ENCODE measurements at regions not wholly inside any gene's neighbourhood (a gene's known extent, or its start where the extent isn't known, plus 50 kb on each side); places are given as distances from the start of the nearest gene placed in this dataset.
A peak's percentile ranks its signal among the peaks of the same experiment; 100 is the strongest.

DNA sequence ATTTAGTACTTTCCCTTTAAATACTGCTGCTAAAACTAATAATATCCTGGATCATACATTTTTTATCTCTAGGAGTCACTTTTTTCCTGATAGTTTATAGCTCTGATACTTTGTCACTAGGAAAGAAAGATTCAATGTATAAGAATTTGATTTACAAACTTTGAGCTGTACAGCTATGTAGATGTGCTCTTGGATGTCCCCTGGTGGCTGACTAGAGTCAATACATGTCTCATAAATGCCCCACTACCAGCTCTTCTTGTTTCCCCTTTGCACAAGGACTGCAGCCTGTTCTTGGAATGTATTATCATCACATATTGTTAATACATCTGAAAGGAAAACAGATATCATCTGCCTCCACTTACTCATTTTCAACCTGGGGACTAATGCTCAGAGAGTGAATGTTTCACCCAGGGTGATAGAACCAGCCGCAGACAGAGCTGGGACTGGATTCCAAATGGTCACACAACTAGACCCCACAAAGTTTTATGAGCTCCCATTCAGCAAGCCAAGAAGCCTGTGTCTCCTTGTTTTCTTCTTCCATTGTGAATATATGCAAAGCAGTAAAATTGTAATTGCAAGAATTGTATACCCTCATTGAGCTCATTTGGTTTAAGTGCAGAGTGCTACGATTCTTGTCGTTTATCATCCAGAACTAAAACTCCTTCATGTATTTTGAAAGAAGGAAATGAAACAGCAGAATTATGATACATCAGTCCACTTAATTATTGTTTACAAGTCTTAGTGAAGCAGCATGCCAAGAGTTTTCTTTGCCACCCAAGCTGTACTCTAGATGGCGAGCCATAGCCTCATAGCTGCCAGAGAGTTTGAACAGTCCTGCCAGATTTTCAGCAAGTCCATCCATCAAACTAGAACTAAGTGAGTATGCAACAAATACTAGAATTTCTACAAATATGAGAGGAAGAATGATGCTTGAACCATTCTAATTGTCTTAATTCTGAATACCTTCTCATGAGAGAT, 261.6 kb upstream of the LMCD1 start:
- no peak for TF ChIP-seq POLR2AphosphoS5 (IDR thresholded peaks at IDR 0.05)
- peak in 5 of 6 experiments; percentile 46 to 76 (median 64) for TF ChIP-seq CTCF (IDR thresholded peaks at IDR 0.05)
- TF ChIP-seq POLR2A (IDR thresholded peaks at IDR 0.05), result no peak
- no peak for TF ChIP-seq EP300 (IDR thresholded peaks at IDR 0.05)
- peak; percentile 46 to 80 for ATAC-seq (ENCODE audit: low FRiP score in 2 of 2)
- 78 to 88% methylated on average over 4 of the region's 4 CpGs for WGBS, 2 donors
- Histone ChIP-seq H3K27me3 (no peaks in the 10 kb centered on the region), H3K36me3 (no peaks in the 10 kb centered on the region), H3K27ac (no peak overlapping the region), H3K4me1 (peaks cover 0 to 6% (median 4%) of the 10 kb centered on the region in 4 donors), H3K4me3 (no peak overlapping the region), H3K9me3 (peaks cover 0 to 5% (median 0%) of the 10 kb centered on the region in 4 donors)
- no peak for DNase-seq

DNA sequence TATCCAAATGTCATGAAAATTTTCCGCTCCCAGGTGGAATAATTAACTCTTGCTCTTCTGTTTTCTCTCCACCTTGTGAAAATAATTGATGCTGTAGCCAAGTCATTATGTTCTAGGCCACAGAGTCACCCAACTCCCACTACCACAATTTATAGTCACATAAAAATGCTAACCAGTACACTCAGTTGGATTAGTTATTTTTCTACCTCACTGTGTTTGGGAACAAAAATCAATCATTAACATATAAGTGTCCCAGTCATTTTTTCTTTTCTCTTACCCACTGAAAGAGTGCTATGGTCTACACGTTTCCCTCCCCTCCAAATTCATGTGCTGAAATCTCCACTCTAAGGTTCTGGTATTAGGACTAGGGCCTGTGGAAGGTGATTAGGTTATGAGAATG, 255.6 kb upstream of the LMCD1 start:
- Histone ChIP-seq H3K9me3 (peaks cover 0 to 5% (median 0%) of the 10 kb centered on the region in 4 donors), H3K36me3 (no peaks in the 10 kb centered on the region), H3K4me3 (no peak overlapping the region), H3K4me1 (no peaks in the 10 kb centered on the region), H3K27ac (no peak overlapping the region), H3K27me3 (no peaks in the 10 kb centered on the region)
- WGBS, 2 donors, result 45 to 69% methylated on average over 2 of the region's 2 CpGs
- ATAC-seq (ENCODE audit: low FRiP score in 2 of 2) (no peak), DNase-seq (no peak)
- TF ChIP-seq EP300 (IDR thresholded peaks at IDR 0.05), result no peak
- no peak for TF ChIP-seq CTCF (IDR thresholded peaks at IDR 0.05)
- TF ChIP-seq POLR2AphosphoS5 (IDR thresholded peaks at IDR 0.05), result no peak
- no peak for TF ChIP-seq POLR2A (IDR thresholded peaks at IDR 0.05)

GRCh38 chr3:8253201-8253600, 248.4 kb upstream of the LMCD1 start:
- ATAC-seq (ENCODE audit: low FRiP score in 2 of 2) (no peak), DNase-seq (no peak)
- WGBS, 2 donors, result 89 to 93% methylated on average over 1 of the region's 1 CpG
- Histone ChIP-seq H3K27me3 (no peaks in the 10 kb centered on the region), H3K36me3 (no peaks in the 10 kb centered on the region), H3K9me3 (no peaks in the 10 kb centered on the region), H3K4me3 (no peak overlapping the region), H3K27ac (no peak overlapping the region), H3K4me1 (no peaks in the 10 kb centered on the region)
- TF ChIP-seq EP300 (IDR thresholded peaks at IDR 0.05) (no peak), POLR2A (IDR thresholded peaks at IDR 0.05) (no peak), CTCF (IDR thresholded peaks at IDR 0.05) (no peak), POLR2AphosphoS5 (IDR thresholded peaks at IDR 0.05) (no peak)

DNA sequence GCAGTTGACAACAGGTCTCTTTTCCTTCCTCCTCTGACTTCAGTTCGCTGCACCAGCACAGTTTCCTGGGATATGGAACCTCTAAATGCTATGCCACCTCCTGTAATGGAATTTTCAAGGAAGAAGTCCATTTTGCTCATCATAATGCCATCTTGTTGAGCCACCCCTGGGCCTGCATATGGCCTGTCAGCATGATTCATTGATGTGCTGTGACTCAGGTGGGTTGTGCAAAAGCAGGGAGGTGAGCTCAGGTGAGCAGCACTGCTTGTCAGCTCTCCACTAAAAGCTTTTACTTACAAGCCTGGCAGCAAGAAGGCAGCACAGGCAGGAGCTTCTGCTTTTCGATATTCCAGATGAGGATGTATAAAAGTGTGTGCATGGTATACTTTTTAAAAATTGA, 247.1 kb upstream of the LMCD1 start:
- no peaks in the 10 kb centered on the region for H3K4me1 ChIP-seq
- H3K36me3 ChIP-seq, result no peaks in the 10 kb centered on the region
- H3K9me3 ChIP-seq, result no peaks in the 10 kb centered on the region
- 60 to 74% methylated on average over 2 of the region's 2 CpGs for WGBS, 2 donors
- TF ChIP-seq POLR2A (IDR thresholded peaks at IDR 0.05), result no peak
- no peak for TF ChIP-seq CTCF (IDR thresholded peaks at IDR 0.05)
- no peak for TF ChIP-seq POLR2AphosphoS5 (IDR thresholded peaks at IDR 0.05)
- TF ChIP-seq EP300 (IDR thresholded peaks at IDR 0.05), result no peak
- H3K4me3 ChIP-seq, result no peak overlapping the region
- H3K27me3 ChIP-seq, result no peaks in the 10 kb centered on the region
- ATAC-seq (ENCODE audit: low FRiP score in 2 of 2) (no peak), DNase-seq (no peak)
- no peak overlapping the region for H3K27ac ChIP-seq

Measured in upper lobe of left lung (tissue), 6 donors.